ENCODE measurements at regions not wholly inside any gene's neighbourhood (a gene's known extent, or its start where the extent isn't known, plus 50 kb on each side); places are given as distances from the start of the nearest gene placed in this dataset.

GRCh38 chr13:39250440-39250839 lies 212.2 kb downstream of the NHLRC3 start:
- TF ChIP-seq CTCF (conservative IDR thresholded peaks at IDR 0.05; ENCODE audit: low read depth, low read length) (no peak), EZH2 (IDR thresholded peaks at IDR 0.05; ENCODE audit: low read length, unreplicated experiment) (no peak), EZH2phosphoT487 (IDR thresholded peaks at IDR 0.05; ENCODE audit: borderline replicate concordance, low read length) (no peak)
